ENCODE measurements at regions not wholly inside any gene's neighbourhood (a gene's known extent, or its start where the extent isn't known, plus 50 kb on each side); places are given as distances from the start of the nearest gene placed in this dataset.

- Histone ChIP-seq H3K4me1 (ENCODE audit: control insufficient read depth, insufficient read depth, low read length) (no peaks in the 10 kb centered on the region), H3K36me3 (ENCODE audit: control insufficient read depth, insufficient read depth, low read length) (no peaks in the 10 kb centered on the region), H3K4me3 (ENCODE audit: low read length) (no peak overlapping the region), H3K9me3 (ENCODE audit: control insufficient read depth, insufficient read depth, low read length) (no peaks in the 10 kb centered on the region), H3K27me3 (ENCODE audit: control insufficient read depth, insufficient read depth, low read length) (no peaks in the 10 kb centered on the region), H3K27ac (ENCODE audit: low read length) (no peak overlapping the region)
- WGBS (ENCODE audit: insufficient coverage, insufficient read length) = no CpG with 5 or more reads among the region's 6 CpGs
- no peak for DNase-seq (ENCODE audit: low read depth, low spot score)
Measured at GRCh38 chr6:51015394-51015793, 196.7 kb downstream of the TFAP2B start.

GRCh38 chr6:51016489-51016888 is 197.8 kb downstream of the TFAP2B start:
- H3K4me3 ChIP-seq (ENCODE audit: low read length) = no peak overlapping the region

GRCh38 chr6:51019806-51020205 is 201.1 kb downstream of the TFAP2B start:
- no peak overlapping the region for H3K27ac ChIP-seq (ENCODE audit: low read length)
- H3K4me1 ChIP-seq (ENCODE audit: control insufficient read depth, insufficient read depth, low read length) = no peaks in the 10 kb centered on the region
- no peak overlapping the region for H3K4me3 ChIP-seq (ENCODE audit: low read length)
- no peaks in the 10 kb centered on the region for H3K9me3 ChIP-seq (ENCODE audit: control insufficient read depth, insufficient read depth, low read length)
- DNase-seq (ENCODE audit: low read depth, low spot score) = no peak
- no peaks in the 10 kb centered on the region for H3K36me3 ChIP-seq (ENCODE audit: control insufficient read depth, insufficient read depth, low read length)
- no peaks in the 10 kb centered on the region for H3K27me3 ChIP-seq (ENCODE audit: control insufficient read depth, insufficient read depth, low read length)
- WGBS (ENCODE audit: insufficient coverage, insufficient read length) = no CpG with 5 or more reads among the region's 5 CpGs

More at GRCh38 chr6:51016489-51016888, 197.8 kb downstream of the TFAP2B start:
- Histone ChIP-seq H3K27ac (ENCODE audit: low read length) (no peak overlapping the region), H3K4me1 (ENCODE audit: control insufficient read depth, insufficient read depth, low read length) (no peaks in the 10 kb centered on the region), H3K36me3 (ENCODE audit: control insufficient read depth, insufficient read depth, low read length) (no peaks in the 10 kb centered on the region), H3K9me3 (ENCODE audit: control insufficient read depth, insufficient read depth, low read length) (no peaks in the 10 kb centered on the region), H3K27me3 (ENCODE audit: control insufficient read depth, insufficient read depth, low read length) (no peaks in the 10 kb centered on the region)
- no CpG with 5 or more reads among the region's 1 CpG for WGBS (ENCODE audit: insufficient coverage, insufficient read length)
- no peak for DNase-seq (ENCODE audit: low read depth, low spot score)

- no peak overlapping the region for H3K27ac ChIP-seq (ENCODE audit: low read length)
- no peak for DNase-seq (ENCODE audit: low read depth, low spot score)
- 0 out of 2 replicates have a peak, but pooled peaks cover 1% of the 10 kb centered on the region for H3K4me1 ChIP-seq (ENCODE audit: control insufficient read depth, insufficient read depth, low read length)
- no peaks in the 10 kb centered on the region for H3K36me3 ChIP-seq (ENCODE audit: control insufficient read depth, insufficient read depth, low read length)
- no peaks in the 10 kb centered on the region for H3K27me3 ChIP-seq (ENCODE audit: control insufficient read depth, insufficient read depth, low read length)
- H3K4me3 ChIP-seq (ENCODE audit: low read length) = no peak overlapping the region
- no CpG with 5 or more reads among the region's 3 CpGs for WGBS (ENCODE audit: insufficient coverage, insufficient read length)
- no peaks in the 10 kb centered on the region for H3K9me3 ChIP-seq (ENCODE audit: control insufficient read depth, insufficient read depth, low read length)
Measured at GRCh38 chr6:51021171-51021570, 202.5 kb downstream of the TFAP2B start.

- H3K4me1 ChIP-seq (ENCODE audit: control insufficient read depth, insufficient read depth, low read length) = 0 out of 2 replicates have a peak, but pooled peaks cover 1% of the 10 kb centered on the region
- no peaks in the 10 kb centered on the region for H3K36me3 ChIP-seq (ENCODE audit: control insufficient read depth, insufficient read depth, low read length)
- no peaks in the 10 kb centered on the region for H3K27me3 ChIP-seq (ENCODE audit: control insufficient read depth, insufficient read depth, low read length)
- no CpG with 5 or more reads among the region's 3 CpGs for whole genome bisulfite sequencing (ENCODE audit: insufficient coverage, insufficient read length)
- no peak for DNase-seq (ENCODE audit: low read depth, low spot score)
- H3K4me3 ChIP-seq (ENCODE audit: low read length) = no peak overlapping the region
- H3K27ac ChIP-seq (ENCODE audit: low read length) = no peak overlapping the region
- H3K9me3 ChIP-seq (ENCODE audit: control insufficient read depth, insufficient read depth, low read length) = no peaks in the 10 kb centered on the region
Measured at GRCh38 chr6:51024126-51024525, 205.5 kb downstream of the TFAP2B start.

GRCh38 chr6:51025082-51025777 is 206.6 kb downstream of the TFAP2B start:
- Histone ChIP-seq H3K27ac (ENCODE audit: low read length) (no peak overlapping the region), H3K9me3 (ENCODE audit: control insufficient read depth, insufficient read depth, low read length) (no peaks in the 10 kb centered on the region), H3K27me3 (ENCODE audit: control insufficient read depth, insufficient read depth, low read length) (no peaks in the 10 kb centered on the region), H3K4me1 (ENCODE audit: control insufficient read depth, insufficient read depth, low read length) (0 out of 2 replicates have a peak, but pooled peaks cover 1% of the 10 kb centered on the region), H3K4me3 (ENCODE audit: low read length) (no peak overlapping the region), H3K36me3 (ENCODE audit: control insufficient read depth, insufficient read depth, low read length) (no peaks in the 10 kb centered on the region)
- no CpG with 5 or more reads among the region's 18 CpGs for WGBS (ENCODE audit: insufficient coverage, insufficient read length)
- DNase-seq (ENCODE audit: low read depth, low spot score) = no peak

GRCh38 chr6:51027283-51028065 is 208.8 kb downstream of the TFAP2B start:
- H3K9me3 ChIP-seq (ENCODE audit: control insufficient read depth, insufficient read depth, low read length) = no peaks in the 10 kb centered on the region
- no peaks in the 10 kb centered on the region for H3K27me3 ChIP-seq (ENCODE audit: control insufficient read depth, insufficient read depth, low read length)
- no peak overlapping the region for H3K4me3 ChIP-seq (ENCODE audit: low read length)
- no peak for DNase-seq (ENCODE audit: low read depth, low spot score)
- 0 out of 2 replicates have a peak, but pooled peaks cover 1% of the 10 kb centered on the region for H3K4me1 ChIP-seq (ENCODE audit: control insufficient read depth, insufficient read depth, low read length)
- no peak overlapping the region for H3K27ac ChIP-seq (ENCODE audit: low read length)
- H3K36me3 ChIP-seq (ENCODE audit: control insufficient read depth, insufficient read depth, low read length) = no peaks in the 10 kb centered on the region
- 100% methylated on average over 1 of the region's 5 CpGs for WGBS (ENCODE audit: insufficient coverage, insufficient read length)

GRCh38 chr6:51028276-51028675 is 209.6 kb downstream of the TFAP2B start:
- Histone ChIP-seq H3K27ac (ENCODE audit: low read length) (no peak overlapping the region), H3K9me3 (ENCODE audit: control insufficient read depth, insufficient read depth, low read length) (no peaks in the 10 kb centered on the region), H3K36me3 (ENCODE audit: control insufficient read depth, insufficient read depth, low read length) (no peaks in the 10 kb centered on the region), H3K27me3 (ENCODE audit: control insufficient read depth, insufficient read depth, low read length) (no peaks in the 10 kb centered on the region), H3K4me1 (ENCODE audit: control insufficient read depth, insufficient read depth, low read length) (0 out of 2 replicates have a peak, but pooled peaks cover 1% of the 10 kb centered on the region), H3K4me3 (ENCODE audit: low read length) (no peak overlapping the region)
- WGBS (ENCODE audit: insufficient coverage, insufficient read length) = no CpG with 5 or more reads among the region's 1 CpG
- no peak for DNase-seq (ENCODE audit: low read depth, low spot score)

- DNase-seq (ENCODE audit: low read depth, low spot score) = no peak
- Histone ChIP-seq H3K4me1 (ENCODE audit: control insufficient read depth, insufficient read depth, low read length) (0 out of 2 replicates have a peak, but pooled peaks cover 1% of the 10 kb centered on the region), H3K27me3 (ENCODE audit: control insufficient read depth, insufficient read depth, low read length) (no peaks in the 10 kb centered on the region), H3K27ac (ENCODE audit: low read length) (no peak overlapping the region), H3K4me3 (ENCODE audit: low read length) (no peak overlapping the region), H3K36me3 (ENCODE audit: control insufficient read depth, insufficient read depth, low read length) (no peaks in the 10 kb centered on the region), H3K9me3 (ENCODE audit: control insufficient read depth, insufficient read depth, low read length) (no peaks in the 10 kb centered on the region)
- no CpG with 5 or more reads among the region's 1 CpG for WGBS (ENCODE audit: insufficient coverage, insufficient read length)
Measured at GRCh38 chr6:51029561-51029960, 210.9 kb downstream of the TFAP2B start.

- no peaks in the 10 kb centered on the region for H3K36me3 ChIP-seq (ENCODE audit: control insufficient read depth, insufficient read depth, low read length)
- H3K4me1 ChIP-seq (ENCODE audit: control insufficient read depth, insufficient read depth, low read length) = no peaks in the 10 kb centered on the region
- no peaks in the 10 kb centered on the region for H3K9me3 ChIP-seq (ENCODE audit: control insufficient read depth, insufficient read depth, low read length)
- WGBS (ENCODE audit: insufficient coverage, insufficient read length) = no CpG with 5 or more reads among the region's 2 CpGs
- DNase-seq (ENCODE audit: low read depth, low spot score) = no peak
- H3K27ac ChIP-seq (ENCODE audit: low read length) = no peak overlapping the region
- no peaks in the 10 kb centered on the region for H3K27me3 ChIP-seq (ENCODE audit: control insufficient read depth, insufficient read depth, low read length)
- H3K4me3 ChIP-seq (ENCODE audit: low read length) = no peak overlapping the region
Measured at GRCh38 chr6:51045548-51045947, 226.9 kb downstream of the TFAP2B start.

Measured in iPS DF 6.9 (cell line).